Activated naive CD8-positive, alpha-beta T cell treated with anti-CD3 and anti-CD28 coated beads for 36 hours (primary cell): ENCODE measurements at regions not wholly inside any gene's neighbourhood (a gene's known extent, or its start where the extent isn't known, plus 50 kb on each side); places are given as distances from the start of the nearest gene placed in this dataset.
"Not testable (repeated sequence)": the region's sequence is repeated elsewhere in the genome, so short reads cannot be mapped to it uniquely, and the experiment has no call there.

Experiments used
- DNase-seq: peaks from one replicate; pipeline ENCODE4 v3.0.0; 2021
- H3K27ac Mint-ChIP-seq: one replicate; pipeline ENCODE4 v1.8.0; 2022; ENCODE audit warnings: mild to moderate bottlenecking, moderate library complexity, mixed read lengths
- H3K27me3 Mint-ChIP-seq: one replicate; pipeline ENCODE4 v1.8.0; 2022; ENCODE audit warnings: mild to moderate bottlenecking, mixed read lengths
- H3K36me3 Mint-ChIP-seq: one replicate; pipeline ENCODE4 v1.8.0; 2021; ENCODE audit warnings: mild to moderate bottlenecking, mixed read lengths
- H3K4me1 Mint-ChIP-seq: one replicate; pipeline ENCODE4 v1.8.0; 2021; ENCODE audit warnings: mixed read lengths
- H3K4me3 Mint-ChIP-seq: one replicate; pipeline ENCODE4 v1.8.0; 2022; ENCODE audit warnings: mild to moderate bottlenecking, moderate library complexity, mixed read lengths
- H3K9me3 Mint-ChIP-seq: one replicate; pipeline ENCODE4 v1.8.0; 2022; ENCODE audit warnings: mixed read lengths

- Mint-ChIP-seq H3K9me3 (no peaks in the 10 kb centered on the region), H3K27me3 (no peaks in the 10 kb centered on the region), H3K4me3 (no peak overlapping the region), H3K4me1 (no peaks in the 10 kb centered on the region), H3K36me3 (no peaks in the 10 kb centered on the region), H3K27ac (no peak overlapping the region)
- DNase-seq, result no peak
Measured at GRCh38 chr21:21971384-21971783, 973.2 kb downstream of the NCAM2 start.

GRCh38 chr21:21973806-21974205, 975.6 kb downstream of the NCAM2 start:
- Mint-ChIP-seq H3K27me3 (no peaks in the 10 kb centered on the region), H3K36me3 (no peaks in the 10 kb centered on the region), H3K4me1 (no peaks in the 10 kb centered on the region), H3K9me3 (no peaks in the 10 kb centered on the region), H3K27ac (no peak overlapping the region), H3K4me3 (no peak overlapping the region)
- no peak for DNase-seq

DNA sequence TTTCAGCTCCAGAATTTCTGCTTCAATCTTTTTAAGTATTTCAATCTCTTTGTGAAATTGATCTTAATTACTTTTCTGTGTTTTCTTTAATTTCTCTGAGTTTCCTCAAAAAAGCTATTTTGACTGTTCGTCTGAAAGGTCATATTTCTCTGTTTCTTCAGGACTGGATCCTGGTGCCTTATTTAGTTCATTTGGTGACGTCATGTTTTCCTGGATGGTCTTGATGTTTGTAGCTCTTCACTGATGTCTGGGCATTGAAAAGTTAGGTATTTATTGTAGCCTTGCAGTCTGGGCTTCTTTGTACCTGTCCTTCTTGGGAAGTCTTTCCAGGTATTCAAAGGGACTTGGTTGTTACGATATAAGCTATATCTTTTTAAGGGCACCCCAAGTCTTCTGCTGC, 998.7 kb downstream of the NCAM2 start:
- Mint-ChIP-seq H3K4me1 (peaks cover 2% of the 10 kb centered on the region), H3K36me3 (no peaks in the 10 kb centered on the region), H3K27ac (no peak overlapping the region), H3K9me3 (peaks cover 2% of the 10 kb centered on the region), H3K4me3 (no peak overlapping the region), H3K27me3 (no peaks in the 10 kb centered on the region)
- no peak for DNase-seq

DNA sequence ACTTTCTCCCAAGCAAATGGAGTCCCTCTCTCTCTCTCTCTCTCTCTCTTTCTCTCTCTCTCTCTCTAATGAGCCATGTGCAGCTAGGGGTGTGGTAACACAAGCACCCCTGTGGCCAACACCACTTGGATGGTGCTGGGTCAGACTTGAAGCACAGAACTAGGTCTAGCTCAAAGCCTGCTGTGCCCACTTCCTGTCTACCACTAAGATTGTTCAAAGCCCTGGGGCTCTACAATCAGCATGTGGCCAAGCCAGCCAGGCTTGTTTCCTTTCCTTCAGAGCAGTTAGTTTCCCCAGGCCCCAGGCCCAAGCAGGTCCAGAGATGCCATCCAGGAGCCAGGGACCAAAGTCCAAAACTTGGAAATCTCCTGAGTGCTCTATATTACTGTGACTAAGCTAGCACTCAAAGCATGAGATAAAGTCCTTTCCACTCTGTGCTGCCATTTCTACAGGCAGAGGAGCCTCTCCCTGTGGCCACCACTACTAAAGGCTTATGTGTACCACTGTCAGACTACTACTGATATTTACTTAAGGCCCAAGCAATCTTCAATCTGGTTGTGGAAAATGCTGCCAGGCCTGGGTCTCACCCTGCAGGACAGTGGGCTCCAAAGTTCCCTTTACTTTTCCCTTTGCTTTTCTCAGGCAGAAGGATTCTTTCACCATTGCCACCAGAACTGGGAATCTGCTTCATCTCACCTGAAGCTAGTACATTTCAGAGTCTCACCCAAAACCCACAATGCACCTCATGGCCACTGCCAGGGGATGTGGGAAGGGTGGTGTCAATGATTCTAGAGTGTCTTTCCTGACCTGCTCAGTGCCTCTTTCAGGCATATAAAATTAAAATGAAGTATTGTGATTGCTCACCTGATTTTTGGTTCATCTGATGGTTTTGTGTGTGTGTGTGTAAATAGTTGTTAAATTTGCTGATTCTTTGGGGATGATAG, 999.5 kb downstream of the NCAM2 start:
- Mint-ChIP-seq H3K27me3 (no peaks in the 10 kb centered on the region), H3K4me3 (no peak overlapping the region), H3K36me3 (no peaks in the 10 kb centered on the region), H3K27ac (no peak overlapping the region), H3K4me1 (peaks cover 2% of the 10 kb centered on the region), H3K9me3 (peaks cover 2% of the 10 kb centered on the region)
- no peak for DNase-seq

DNA sequence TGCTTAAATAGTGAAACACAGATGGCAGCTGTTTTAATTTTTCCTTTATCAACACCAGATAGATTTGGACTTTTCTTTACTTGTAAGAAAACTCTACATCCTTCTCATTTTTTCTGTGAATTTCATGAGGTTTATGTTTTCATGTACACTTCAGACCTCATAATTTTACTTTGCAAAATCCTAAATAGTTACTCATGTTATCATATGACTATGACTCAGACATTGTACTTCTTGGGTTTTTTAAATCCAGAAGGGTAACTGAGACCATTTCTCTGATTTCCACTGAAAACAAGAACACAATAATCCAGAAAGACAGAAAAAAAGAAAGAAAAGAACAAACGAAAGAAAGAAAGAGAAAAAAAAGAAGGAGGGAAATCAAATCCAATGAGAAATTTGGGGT, 1021.6 kb downstream of the NCAM2 start:
- no peak overlapping the region for H3K27ac Mint-ChIP-seq
- no peaks in the 10 kb centered on the region for H3K9me3 Mint-ChIP-seq
- H3K4me1 Mint-ChIP-seq, result no peaks in the 10 kb centered on the region
- no peak overlapping the region for H3K4me3 Mint-ChIP-seq
- no peaks in the 10 kb centered on the region for H3K27me3 Mint-ChIP-seq
- no peak for DNase-seq
- H3K36me3 Mint-ChIP-seq, result no peaks in the 10 kb centered on the region

- Mint-ChIP-seq H3K9me3 (no peaks in the 10 kb centered on the region), H3K27me3 (no peaks in the 10 kb centered on the region), H3K4me1 (no peaks in the 10 kb centered on the region), H3K4me3 (no peak overlapping the region), H3K36me3 (no peaks in the 10 kb centered on the region), H3K27ac (no peak overlapping the region)
- no peak for DNase-seq
Measured at GRCh38 chr21:22020221-22020620, 1022.0 kb downstream of the NCAM2 start.

- not testable (repeated sequence) for H3K4me1 Mint-ChIP-seq
Measured at GRCh38 chr21:22023896-22024295, 1025.7 kb downstream of the NCAM2 start.

GRCh38 chr21:22044431-22044830, 1046.2 kb downstream of the NCAM2 start:
- H3K4me3 Mint-ChIP-seq, result no peak overlapping the region
- H3K4me1 Mint-ChIP-seq, result no peaks in the 10 kb centered on the region
- no peak overlapping the region for H3K27ac Mint-ChIP-seq
- no peak for DNase-seq
- H3K36me3 Mint-ChIP-seq, result no peaks in the 10 kb centered on the region
- H3K9me3 Mint-ChIP-seq, result no peaks in the 10 kb centered on the region
- no peaks in the 10 kb centered on the region for H3K27me3 Mint-ChIP-seq

More at GRCh38 chr21:22023896-22024295, 1025.7 kb downstream of the NCAM2 start:
- not testable (repeated sequence) for DNase-seq, H3K9me3 Mint-ChIP-seq, H3K27me3 Mint-ChIP-seq, H3K36me3 Mint-ChIP-seq, H3K27ac Mint-ChIP-seq, H3K4me3 Mint-ChIP-seq

DNA sequence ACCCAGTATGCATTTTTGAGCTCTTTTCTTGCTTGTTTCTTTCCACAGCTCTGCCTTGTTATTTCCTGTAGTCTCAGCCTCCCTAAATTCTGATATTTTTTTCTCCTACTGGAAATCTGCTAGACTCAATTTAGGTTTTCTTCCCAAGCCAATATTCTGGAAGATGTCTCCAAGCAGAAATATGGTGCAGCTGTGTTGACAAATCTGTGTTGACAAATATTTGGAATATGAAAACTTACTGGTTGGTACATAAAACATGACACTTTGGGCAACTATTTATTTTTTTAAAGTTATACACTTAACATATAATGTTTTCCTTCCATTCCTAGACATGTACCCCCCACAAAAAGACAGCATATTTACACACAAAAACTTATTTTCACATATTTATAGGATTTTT, 1048.4 kb downstream of the NCAM2 start:
- DNase-seq, result no peak
- Mint-ChIP-seq H3K9me3 (no peaks in the 10 kb centered on the region), H3K27me3 (no peaks in the 10 kb centered on the region), H3K36me3 (no peaks in the 10 kb centered on the region), H3K27ac (no peak overlapping the region), H3K4me3 (no peak overlapping the region), H3K4me1 (no peaks in the 10 kb centered on the region)

GRCh38 chr21:22056904-22057303, 1058.7 kb downstream of the NCAM2 start:
- H3K27me3 Mint-ChIP-seq, result no peaks in the 10 kb centered on the region
- no peak for DNase-seq
- H3K4me1 Mint-ChIP-seq, result no peaks in the 10 kb centered on the region
- no peak overlapping the region for H3K27ac Mint-ChIP-seq
- H3K36me3 Mint-ChIP-seq, result no peaks in the 10 kb centered on the region
- no peak overlapping the region for H3K4me3 Mint-ChIP-seq
- H3K9me3 Mint-ChIP-seq, result peaks cover 4% of the 10 kb centered on the region

DNA sequence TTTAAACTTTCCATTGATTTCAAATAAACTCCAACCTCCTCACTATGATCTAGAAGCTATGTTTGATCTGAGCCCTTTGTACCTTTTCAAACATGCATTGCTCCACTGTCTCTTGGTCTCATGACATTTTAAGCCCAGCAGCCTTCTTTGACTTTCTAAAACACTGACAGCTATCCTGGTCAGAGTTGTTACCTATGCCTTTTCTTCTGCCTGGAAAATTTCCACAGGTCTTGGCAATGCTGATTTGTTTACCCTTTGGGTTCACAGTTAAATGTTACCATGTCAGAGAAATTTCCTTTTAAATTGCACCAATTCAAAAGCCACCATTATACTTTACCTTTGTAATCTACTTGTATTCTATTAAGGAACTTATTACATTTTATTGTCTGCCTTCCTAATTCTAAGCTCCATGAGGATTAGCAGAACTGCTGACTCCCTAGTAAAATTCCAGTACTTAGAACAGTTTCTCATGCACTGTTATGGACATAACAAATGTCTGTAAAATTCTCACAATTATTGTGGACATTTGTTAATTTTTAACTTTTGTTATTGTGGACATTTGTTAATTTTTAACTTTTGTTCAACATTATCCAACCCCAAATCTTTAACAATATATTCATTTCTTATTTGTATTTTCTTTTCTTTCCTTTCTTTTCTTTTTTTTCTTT, 1064.4 kb downstream of the NCAM2 start:
- Mint-ChIP-seq H3K9me3 (peaks cover 4% of the 10 kb centered on the region), H3K27me3 (no peaks in the 10 kb centered on the region), H3K4me1 (no peaks in the 10 kb centered on the region), H3K4me3 (no peak overlapping the region), H3K36me3 (no peaks in the 10 kb centered on the region), H3K27ac (no peak overlapping the region)
- no peak for DNase-seq

DNA sequence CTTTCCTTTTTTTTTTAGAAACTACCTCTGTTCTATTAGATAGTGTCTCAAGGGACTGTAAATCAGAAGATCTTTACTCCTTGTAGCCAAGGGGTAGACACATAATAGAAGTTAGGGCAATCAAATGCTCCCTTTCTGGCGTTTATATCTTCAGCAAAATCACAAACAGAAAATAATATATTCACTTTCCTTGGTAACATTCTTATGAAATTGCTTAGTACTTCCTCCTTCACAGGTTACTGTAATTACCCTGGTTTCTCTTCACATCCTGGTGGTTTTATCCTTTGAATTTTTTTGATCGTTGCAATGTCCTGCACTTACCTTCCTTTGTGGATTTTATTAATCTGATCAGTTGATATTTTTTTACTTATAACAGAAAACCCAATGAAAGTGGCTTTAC, 1064.9 kb downstream of the NCAM2 start:
- DNase-seq, result no peak
- Mint-ChIP-seq H3K27ac (no peak overlapping the region), H3K27me3 (no peaks in the 10 kb centered on the region), H3K9me3 (peaks cover 4% of the 10 kb centered on the region), H3K4me3 (no peak overlapping the region), H3K36me3 (no peaks in the 10 kb centered on the region), H3K4me1 (no peaks in the 10 kb centered on the region)

GRCh38 chr21:22076471-22076870, 1078.3 kb downstream of the NCAM2 start:
- no peaks in the 10 kb centered on the region for H3K4me1 Mint-ChIP-seq

GRCh38 chr21:22083899-22084298, 1085.7 kb downstream of the NCAM2 start:
- no peaks in the 10 kb centered on the region for H3K4me1 Mint-ChIP-seq
- no peaks in the 10 kb centered on the region for H3K36me3 Mint-ChIP-seq
- DNase-seq, result no peak
- H3K27ac Mint-ChIP-seq, result no peak overlapping the region
- peaks cover 4% of the 10 kb centered on the region for H3K9me3 Mint-ChIP-seq
- H3K4me3 Mint-ChIP-seq, result no peak overlapping the region
- no peaks in the 10 kb centered on the region for H3K27me3 Mint-ChIP-seq

More at GRCh38 chr21:22076471-22076870, 1078.3 kb downstream of the NCAM2 start:
- H3K27me3 Mint-ChIP-seq, result no peaks in the 10 kb centered on the region
- no peak for DNase-seq
- H3K4me3 Mint-ChIP-seq, result no peak overlapping the region
- H3K9me3 Mint-ChIP-seq, result peaks cover 3% of the 10 kb centered on the region
- H3K36me3 Mint-ChIP-seq, result no peaks in the 10 kb centered on the region
- H3K27ac Mint-ChIP-seq, result no peak overlapping the region

GRCh38 chr21:22096314-22096713, 1098.1 kb downstream of the NCAM2 start:
- H3K36me3 Mint-ChIP-seq, result no peaks in the 10 kb centered on the region
- no peaks in the 10 kb centered on the region for H3K27me3 Mint-ChIP-seq
- DNase-seq, result no peak
- H3K9me3 Mint-ChIP-seq, result no peaks in the 10 kb centered on the region
- no peaks in the 10 kb centered on the region for H3K4me1 Mint-ChIP-seq
- H3K4me3 Mint-ChIP-seq, result no peak overlapping the region
- H3K27ac Mint-ChIP-seq, result no peak overlapping the region
